HepG2 (cell line): ENCODE measurements at regions not wholly inside any gene's neighbourhood (a gene's known extent, or its start where the extent isn't known, plus 50 kb on each side); places are given as distances from the start of the nearest gene placed in this dataset.

Experiments
- CREB1 ChIP-seq, 2 experiments: fragments of 450-650 bp in 1 of 2; IDR thresholded peaks; 2 replicates each; pipeline ENCODE4 v1.6.1; 2016 to 2017; ENCODE audit warnings: control low read depth in 1 of 2, mild to moderate bottlenecking in 1 of 2, missing compliant biosample characterization in 1 of 2, missing genetic modification characterization in 1 of 2
- EZH2 ChIP-seq: conservative IDR thresholded peaks from 2 replicates; pipeline ENCODE4 v1.6.1; 2012; ENCODE audit warnings: mild to moderate bottlenecking, low read depth, low read length, moderate library complexity
- KAT8 ChIP-seq: IDR thresholded peaks from 2 replicates; pipeline ENCODE4 v1.6.1; 2016; ENCODE audit warnings: missing genetic modification reagents, missing compliant biosample characterization
- KLF9 ChIP-seq: IDR thresholded peaks from 2 replicates; pipeline ENCODE4 v1.6.1; 2016; ENCODE audit warnings: low read depth
- MEIS1 ChIP-seq: sonication (generic); formaldehyde crosslinking; IDR thresholded peaks from 2 replicates; pipeline ENCODE4 v1.9.0; 2021; ENCODE audit warnings: mild to moderate bottlenecking, missing genetic modification reagents, moderate library complexity, borderline replicate concordance
- MTA3 ChIP-seq: sonication (generic); formaldehyde crosslinking; IDR thresholded peaks from 2 replicates; pipeline ENCODE4 v1.4.0; 2020; ENCODE audit warnings: missing genetic modification reagents
- REPIN1 ChIP-seq: sonication (generic); formaldehyde crosslinking; IDR thresholded peaks from 2 replicates; pipeline ENCODE4 v1.8.0; 2022; ENCODE audit warnings: missing genetic modification reagents, low read depth, mild to moderate bottlenecking, borderline replicate concordance
- SETDB1 ChIP-seq: sonication (generic); formaldehyde crosslinking; IDR thresholded peaks from 2 replicates; pipeline ENCODE4 v1.5.1; 2020; ENCODE audit warnings: missing genetic modification reagents, mild to moderate bottlenecking, borderline replicate concordance
- ZNF589 ChIP-seq: sonication (generic); formaldehyde crosslinking; conservative IDR thresholded peaks from 2 replicates; pipeline ENCODE4 v1.8.0; 2022; ENCODE audit warnings: mild to moderate bottlenecking, moderate library complexity, missing genetic modification reagents
- ZNF816 ChIP-seq: sonication (generic); formaldehyde crosslinking; IDR thresholded peaks from 2 replicates; pipeline ENCODE4 v1.8.0; 2022; ENCODE audit warnings: missing genetic modification reagents, mild to moderate bottlenecking, borderline replicate concordance
- TF ChIP-seq, protein P1 (sequence below): sonication (generic); formaldehyde crosslinking; IDR thresholded peaks from 2 replicates; pipeline ENCODE4 v1.8.0; 2022; ENCODE audit warnings: missing genetic modification reagents, mild to moderate bottlenecking, borderline replicate concordance
- TF ChIP-seq, protein P2 (sequence below): IDR thresholded peaks from 2 replicates; pipeline ENCODE4 v1.6.1; 2012; ENCODE audit warnings: inconsistent platforms
- TF ChIP-seq, protein P3 (sequence below): sonication (generic); formaldehyde crosslinking; IDR thresholded peaks from 2 replicates; pipeline ENCODE4 v1.4.0; 2020; ENCODE audit warnings: low read depth, missing genetic modification reagents
- TF ChIP-seq, protein P4 (sequence below): sonication (generic); formaldehyde crosslinking; IDR thresholded peaks from 2 replicates; pipeline ENCODE4 v1.5.0; 2020; ENCODE audit warnings: missing genetic modification reagents, mild to moderate bottlenecking, borderline replicate concordance

DNA sequence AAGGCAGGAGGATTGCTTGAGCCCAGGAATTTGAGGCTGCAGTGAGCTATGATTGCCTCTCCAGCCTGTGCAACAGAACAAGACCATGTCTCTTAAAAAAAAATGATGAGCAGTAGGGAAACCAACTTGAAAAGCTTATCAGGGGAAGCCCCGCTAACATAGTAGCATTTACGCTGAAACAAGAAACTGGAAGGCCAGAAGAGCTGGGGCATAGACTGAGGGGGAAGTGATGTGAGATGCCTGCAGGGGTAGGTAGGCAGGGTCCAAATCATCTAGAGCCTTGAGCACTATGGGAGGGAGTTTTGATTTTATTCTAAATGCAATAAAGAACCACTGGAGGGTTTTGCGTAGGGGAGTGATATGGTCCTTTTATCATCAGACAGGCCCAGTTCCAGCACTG is 139.3 kb downstream of the CYB561 start:
- TF ChIP-seq EZH2 (no peak), ZNF816 (no peak), CREB1 (IDR thresholded peaks at IDR 0.05) (no peak), CREB1 (CRISPR knock-in tag; IDR thresholded peaks at IDR 0.05) (no peak), KAT8 (no peak), ZNF589 (CRISPR knock-in tag) (no peak), MEIS1 (CRISPR knock-in tag) (no peak), SETDB1 (CRISPR knock-in tag) (no peak), MTA3 (CRISPR knock-in tag) (no peak), KLF9 (CRISPR knock-in tag) (no peak), REPIN1 (no peak)
- TF ChIP-seq, protein P1, sequence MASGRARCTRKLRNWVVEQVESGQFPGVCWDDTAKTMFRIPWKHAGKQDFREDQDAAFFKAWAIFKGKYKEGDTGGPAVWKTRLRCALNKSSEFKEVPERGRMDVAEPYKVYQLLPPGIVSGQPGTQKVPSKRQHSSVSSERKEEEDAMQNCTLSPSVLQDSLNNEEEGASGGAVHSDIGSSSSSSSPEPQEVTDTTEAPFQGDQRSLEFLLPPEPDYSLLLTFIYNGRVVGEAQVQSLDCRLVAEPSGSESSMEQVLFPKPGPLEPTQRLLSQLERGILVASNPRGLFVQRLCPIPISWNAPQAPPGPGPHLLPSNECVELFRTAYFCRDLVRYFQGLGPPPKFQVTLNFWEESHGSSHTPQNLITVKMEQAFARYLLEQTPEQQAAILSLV (CRISPR knock-in tag): no peak
- TF ChIP-seq, protein P2, sequence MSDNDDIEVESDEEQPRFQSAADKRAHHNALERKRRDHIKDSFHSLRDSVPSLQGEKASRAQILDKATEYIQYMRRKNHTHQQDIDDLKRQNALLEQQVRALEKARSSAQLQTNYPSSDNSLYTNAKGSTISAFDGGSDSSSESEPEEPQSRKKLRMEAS: no peak
- TF ChIP-seq, protein P3, sequence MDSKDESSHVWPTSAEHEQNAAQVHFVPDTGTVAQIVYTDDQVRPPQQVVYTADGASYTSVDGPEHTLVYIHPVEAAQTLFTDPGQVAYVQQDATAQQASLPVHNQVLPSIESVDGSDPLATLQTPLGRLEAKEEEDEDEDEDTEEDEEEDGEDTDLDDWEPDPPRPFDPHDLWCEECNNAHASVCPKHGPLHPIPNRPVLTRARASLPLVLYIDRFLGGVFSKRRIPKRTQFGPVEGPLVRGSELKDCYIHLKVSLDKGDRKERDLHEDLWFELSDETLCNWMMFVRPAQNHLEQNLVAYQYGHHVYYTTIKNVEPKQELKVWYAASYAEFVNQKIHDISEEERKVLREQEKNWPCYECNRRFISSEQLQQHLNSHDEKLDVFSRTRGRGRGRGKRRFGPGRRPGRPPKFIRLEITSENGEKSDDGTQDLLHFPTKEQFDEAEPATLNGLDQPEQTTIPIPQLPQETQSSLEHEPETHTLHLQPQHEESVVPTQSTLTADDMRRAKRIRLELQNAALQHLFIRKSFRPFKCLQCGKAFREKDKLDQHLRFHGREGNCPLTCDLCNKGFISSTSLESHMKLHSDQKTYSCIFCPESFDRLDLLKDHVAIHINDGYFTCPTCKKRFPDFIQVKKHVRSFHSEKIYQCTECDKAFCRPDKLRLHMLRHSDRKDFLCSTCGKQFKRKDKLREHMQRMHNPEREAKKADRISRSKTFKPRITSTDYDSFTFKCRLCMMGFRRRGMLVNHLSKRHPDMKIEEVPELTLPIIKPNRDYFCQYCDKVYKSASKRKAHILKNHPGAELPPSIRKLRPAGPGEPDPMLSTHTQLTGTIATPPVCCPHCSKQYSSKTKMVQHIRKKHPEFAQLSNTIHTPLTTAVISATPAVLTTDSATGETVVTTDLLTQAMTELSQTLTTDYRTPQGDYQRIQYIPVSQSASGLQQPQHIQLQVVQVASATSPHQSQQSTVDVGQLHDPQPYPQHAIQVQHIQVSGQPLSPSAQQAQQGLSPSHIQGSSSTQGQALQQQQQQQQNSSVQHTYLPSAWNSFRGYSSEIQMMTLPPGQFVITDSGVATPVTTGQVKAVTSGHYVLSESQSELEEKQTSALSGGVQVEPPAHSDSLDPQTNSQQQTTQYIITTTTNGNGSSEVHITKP (CRISPR knock-in tag): no peak
- TF ChIP-seq, protein P4, sequence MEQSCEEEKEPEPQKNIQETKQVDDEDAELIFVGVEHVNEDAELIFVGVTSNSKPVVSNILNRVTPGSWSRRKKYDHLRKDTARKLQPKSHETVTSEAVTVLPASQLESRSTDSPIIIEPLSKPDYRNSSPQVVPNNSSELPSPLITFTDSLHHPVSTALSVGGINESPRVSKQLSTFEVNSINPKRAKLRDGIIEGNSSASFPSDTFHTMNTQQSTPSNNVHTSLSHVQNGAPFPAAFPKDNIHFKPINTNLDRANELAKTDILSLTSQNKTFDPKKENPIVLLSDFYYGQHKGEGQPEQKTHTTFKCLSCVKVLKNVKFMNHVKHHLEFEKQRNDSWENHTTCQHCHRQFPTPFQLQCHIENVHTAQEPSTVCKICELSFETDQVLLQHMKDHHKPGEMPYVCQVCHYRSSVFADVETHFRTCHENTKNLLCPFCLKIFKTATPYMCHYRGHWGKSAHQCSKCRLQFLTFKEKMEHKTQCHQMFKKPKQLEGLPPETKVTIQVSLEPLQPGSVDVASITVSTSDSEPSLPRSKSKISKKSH: no peak
